Prostate gland (tissue), 2 donors: ENCODE measurements at regions not wholly inside any gene's neighbourhood (a gene's known extent, or its start where the extent isn't known, plus 50 kb on each side); places are given as distances from the start of the nearest gene placed in this dataset.

ENCODE experiments used
- DNase-seq: peaks from one replicate; pipeline ENCODE4 v3.0.0-alpha.2; 2019; ENCODE audit warnings: low spot score
- H3K27ac ChIP-seq, 2 donors: fragments of 200-600 bp; sonication (generic); 2 replicates each; pipeline ENCODE4 v1.5.1; 2017 to 2019
- H3K27me3 ChIP-seq: fragments of 200-600 bp; sonication (generic); replicated peaks from 2 replicates; pipeline ENCODE4 v1.5.1; 2019; ENCODE audit not compliant: insufficient read depth
- H3K36me3 ChIP-seq, 2 donors: fragments of 200-600 bp; sonication (generic); 1 replicate in 1 of 2; 2 replicates in 1 of 2; pipeline versions ENCODE4 v1.5.1 to v1.8.1; 2017 to 2019
- H3K4me1 ChIP-seq: fragments of 200-600 bp; sonication (generic); replicated peaks from 2 replicates; pipeline ENCODE4 v1.5.1; 2019
- H3K4me3 ChIP-seq, 2 donors: fragments of 200-600 bp; sonication (generic); 2 replicates each; pipeline ENCODE4 v1.5.1; 2017 to 2019
- H3K9me3 ChIP-seq: fragments of 200-600 bp; sonication (generic); 2 replicates; pipeline ENCODE4 v1.5.1; 2017
- POLR2A ChIP-seq: fragments of 450-650 bp; IDR thresholded peaks from one replicate; pipeline ENCODE4 v1.6.1; 2016; ENCODE audit warnings: antibody characterized with exemption, mild to moderate bottlenecking
- POLR2AphosphoS5 ChIP-seq: sonication (generic); formaldehyde crosslinking; IDR thresholded peaks from one replicate; pipeline ENCODE4 v1.6.1; 2017; ENCODE audit warnings: antibody characterized with exemption
- WGBS: methylation state at CpG from one replicate; pipeline ENCODE4 v1.1.5; 2018; 5-methylcytosine and 5-hydroxymethylcytosine counted together
- intact Hi-C: fragments of 100-400 bp; cut with DNase I; formaldehyde crosslinking; loops from one replicate; pipeline ENCODE4 v1.14.2; 2022
- TF ChIP-seq, protein P1 (sequence below), 4 experiments: fragments of 200-600 bp in 2 of 4; fragments of 450-650 bp in 2 of 4; sonication (generic) in 2 of 4; IDR thresholded peaks; 1 replicate in 3 of 4; 2 replicates in 1 of 4; pipeline ENCODE4 v1.5.1; 2016 to 2019; ENCODE audit warnings: antibody characterized with exemption in 4 of 4, mild to moderate bottlenecking in 2 of 4, moderate library complexity in 2 of 4

DNA sequence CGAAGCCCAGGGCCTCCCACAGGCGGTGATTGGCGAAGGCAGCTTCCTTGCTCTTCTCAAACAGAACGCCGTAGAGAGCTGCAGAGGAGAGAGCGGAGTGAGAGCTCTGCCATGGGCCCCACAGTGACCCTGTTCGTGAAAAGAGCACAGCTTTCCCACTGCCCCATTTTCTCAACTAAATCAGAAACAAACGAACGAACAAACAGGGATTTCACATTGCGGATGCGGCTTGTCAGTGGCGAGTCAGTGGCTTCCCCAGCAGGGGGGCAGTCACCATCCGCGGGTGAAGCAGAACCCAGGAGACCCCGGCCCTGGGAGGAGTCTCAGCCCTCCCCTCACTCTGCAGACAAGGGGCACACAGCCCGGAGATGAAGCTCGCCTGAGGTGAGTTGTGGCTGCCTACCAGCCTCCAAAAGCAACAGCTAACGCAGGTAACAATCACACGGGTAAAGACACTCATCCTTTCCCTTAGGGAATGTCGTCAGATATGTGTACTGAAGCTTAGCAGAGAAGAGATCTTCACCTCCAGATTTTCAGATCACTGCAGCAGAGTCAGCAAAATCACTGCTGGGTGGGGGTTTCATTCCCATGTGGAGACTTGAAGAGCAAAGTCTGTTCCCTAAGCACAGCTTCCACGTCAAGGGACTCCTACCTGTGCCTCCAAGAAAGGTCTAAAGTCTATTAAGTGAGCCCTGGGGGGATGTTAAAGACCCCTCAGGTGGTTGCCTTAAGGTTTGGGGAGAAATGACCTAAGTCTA is 51.2 kb upstream of the GPR31 start:
- Histone ChIP-seq H3K27me3 (no peaks in the 10 kb centered on the region), H3K4me1 (no peaks in the 10 kb centered on the region), H3K36me3 (no peaks in the 10 kb centered on the region), H3K4me3 (no peak overlapping the region), H3K27ac (no peak overlapping the region), H3K9me3 (no peaks in the 10 kb centered on the region)
- no peak for DNase-seq
- intact Hi-C loops = no loop called here
- TF ChIP-seq POLR2A = no peak
- TF ChIP-seq, protein P1, sequence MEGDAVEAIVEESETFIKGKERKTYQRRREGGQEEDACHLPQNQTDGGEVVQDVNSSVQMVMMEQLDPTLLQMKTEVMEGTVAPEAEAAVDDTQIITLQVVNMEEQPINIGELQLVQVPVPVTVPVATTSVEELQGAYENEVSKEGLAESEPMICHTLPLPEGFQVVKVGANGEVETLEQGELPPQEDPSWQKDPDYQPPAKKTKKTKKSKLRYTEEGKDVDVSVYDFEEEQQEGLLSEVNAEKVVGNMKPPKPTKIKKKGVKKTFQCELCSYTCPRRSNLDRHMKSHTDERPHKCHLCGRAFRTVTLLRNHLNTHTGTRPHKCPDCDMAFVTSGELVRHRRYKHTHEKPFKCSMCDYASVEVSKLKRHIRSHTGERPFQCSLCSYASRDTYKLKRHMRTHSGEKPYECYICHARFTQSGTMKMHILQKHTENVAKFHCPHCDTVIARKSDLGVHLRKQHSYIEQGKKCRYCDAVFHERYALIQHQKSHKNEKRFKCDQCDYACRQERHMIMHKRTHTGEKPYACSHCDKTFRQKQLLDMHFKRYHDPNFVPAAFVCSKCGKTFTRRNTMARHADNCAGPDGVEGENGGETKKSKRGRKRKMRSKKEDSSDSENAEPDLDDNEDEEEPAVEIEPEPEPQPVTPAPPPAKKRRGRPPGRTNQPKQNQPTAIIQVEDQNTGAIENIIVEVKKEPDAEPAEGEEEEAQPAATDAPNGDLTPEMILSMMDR (IDR thresholded peaks at IDR 0.05) = no peak
- no peak for TF ChIP-seq POLR2AphosphoS5
- WGBS = 80% methylated on average over 21 of the region's 21 CpGs

DNA sequence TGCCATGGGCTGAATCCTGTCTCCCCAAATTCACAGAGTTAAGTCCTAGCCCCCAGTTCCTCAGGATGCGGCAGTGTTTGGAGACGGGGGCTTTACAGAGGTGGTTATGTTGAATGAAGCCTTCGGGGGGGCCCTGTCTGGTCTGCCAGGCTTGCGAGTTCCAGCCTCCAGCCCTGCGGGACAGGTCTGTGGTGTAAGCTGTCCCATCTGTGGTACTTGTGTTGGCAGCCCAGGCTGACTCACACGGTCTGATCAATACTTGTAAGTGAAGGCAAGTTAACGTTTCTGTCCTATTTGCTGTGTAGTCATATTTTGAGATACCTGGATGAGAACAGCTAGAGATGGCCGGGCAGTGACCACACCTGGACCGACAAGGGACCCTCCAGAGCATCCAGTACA is 51.8 kb upstream of the GPR31 start:
- TF ChIP-seq POLR2A (no peak), POLR2AphosphoS5 (no peak)
- TF ChIP-seq, protein P1 (IDR thresholded peaks at IDR 0.05) = no peak
- no peak for DNase-seq
- Histone ChIP-seq H3K36me3 (no peaks in the 10 kb centered on the region), H3K4me3 (no peak overlapping the region), H3K4me1 (no peaks in the 10 kb centered on the region), H3K27ac (no peak overlapping the region), H3K9me3 (no peaks in the 10 kb centered on the region), H3K27me3 (no peaks in the 10 kb centered on the region)
- 93% methylated on average over 9 of the region's 9 CpGs for WGBS
- intact Hi-C loops = no loop called here

DNA sequence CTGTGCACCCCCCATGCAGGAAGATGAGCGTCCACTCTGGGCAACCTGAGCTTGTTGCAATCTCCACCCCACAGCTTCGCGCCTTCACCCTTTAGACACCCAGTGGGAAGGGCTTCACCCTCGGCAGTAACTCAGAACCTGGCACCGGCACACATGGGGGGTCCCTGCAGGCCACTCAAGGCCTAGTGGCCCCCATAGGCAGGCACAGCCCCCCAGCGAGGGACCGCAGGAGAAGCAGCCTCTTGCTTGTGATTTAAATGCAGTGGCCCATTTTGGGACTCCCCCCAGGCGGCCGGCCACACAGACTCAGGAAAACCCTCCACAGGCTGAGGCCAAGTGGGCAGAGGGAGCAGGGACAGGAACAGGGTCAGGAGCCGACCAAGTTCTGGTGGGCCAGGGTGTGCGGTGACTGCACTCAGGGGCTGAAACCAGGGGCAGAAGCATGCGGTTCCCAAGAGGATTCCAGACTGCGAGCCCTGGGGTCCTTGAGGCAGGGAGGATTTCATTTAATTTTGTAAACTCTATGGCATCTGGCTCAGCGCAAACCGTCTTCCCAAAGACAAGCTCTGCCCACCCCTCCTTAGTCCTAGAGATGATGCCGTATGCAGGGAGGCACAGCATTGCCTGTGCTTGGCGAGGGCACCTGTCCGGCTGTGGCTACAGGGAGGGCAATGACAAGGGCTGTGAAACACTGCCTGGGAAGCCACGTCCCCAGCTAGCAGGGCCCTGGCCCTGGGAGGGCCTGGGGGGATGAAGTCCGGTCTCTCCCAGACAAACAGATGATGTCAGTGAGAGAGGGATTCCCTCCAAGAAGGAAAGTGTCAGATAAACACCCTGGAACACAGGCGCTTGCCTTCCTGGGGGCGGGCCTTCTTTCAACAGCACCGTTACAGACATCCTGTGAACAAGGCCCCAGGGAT is 52.9 kb upstream of the GPR31 start:
- Histone ChIP-seq H3K27me3 (no peaks in the 10 kb centered on the region), H3K4me1 (no peaks in the 10 kb centered on the region), H3K36me3 (no peaks in the 10 kb centered on the region), H3K4me3 (no peak overlapping the region), H3K27ac (no peak overlapping the region), H3K9me3 (no peaks in the 10 kb centered on the region)
- DNase-seq = peak; percentile 54
- intact Hi-C loops = no loop called here
- TF ChIP-seq POLR2A (no peak), POLR2AphosphoS5 (peak; percentile 66)
- 62% methylated on average over 22 of the region's 23 CpGs for WGBS

DNA sequence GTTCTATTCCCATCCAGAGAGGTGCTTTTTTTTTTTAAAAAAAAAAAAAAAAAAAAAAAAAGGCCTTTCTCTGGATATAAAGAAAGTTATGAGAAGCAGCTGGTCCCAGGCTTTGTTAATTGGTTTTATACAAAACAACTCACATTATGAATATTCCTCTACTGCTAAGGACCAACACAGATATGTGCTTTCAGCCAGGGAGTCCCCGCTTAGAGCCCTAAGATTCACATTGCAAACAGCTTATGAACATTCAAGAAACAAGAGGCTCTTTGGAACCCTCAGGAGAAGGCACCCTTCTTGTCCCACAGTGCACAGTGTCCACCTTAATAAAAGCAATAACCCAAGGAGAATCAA is 53.5 kb upstream of the GPR31 start:
- no peak for TF ChIP-seq POLR2A
- TF ChIP-seq, protein P1 (IDR thresholded peaks at IDR 0.05) = no peak
- TF ChIP-seq POLR2AphosphoS5 = no peak
- 91% methylated on average over 1 of the region's 1 CpG for WGBS
- no peaks in the 10 kb centered on the region for H3K36me3 ChIP-seq
- H3K4me1 ChIP-seq = no peaks in the 10 kb centered on the region
- no peak overlapping the region for H3K4me3 ChIP-seq
- no peak for DNase-seq
- no peaks in the 10 kb centered on the region for H3K27me3 ChIP-seq
- no peaks in the 10 kb centered on the region for H3K9me3 ChIP-seq
- intact Hi-C loops = no loop called here
- no peak overlapping the region for H3K27ac ChIP-seq

DNA sequence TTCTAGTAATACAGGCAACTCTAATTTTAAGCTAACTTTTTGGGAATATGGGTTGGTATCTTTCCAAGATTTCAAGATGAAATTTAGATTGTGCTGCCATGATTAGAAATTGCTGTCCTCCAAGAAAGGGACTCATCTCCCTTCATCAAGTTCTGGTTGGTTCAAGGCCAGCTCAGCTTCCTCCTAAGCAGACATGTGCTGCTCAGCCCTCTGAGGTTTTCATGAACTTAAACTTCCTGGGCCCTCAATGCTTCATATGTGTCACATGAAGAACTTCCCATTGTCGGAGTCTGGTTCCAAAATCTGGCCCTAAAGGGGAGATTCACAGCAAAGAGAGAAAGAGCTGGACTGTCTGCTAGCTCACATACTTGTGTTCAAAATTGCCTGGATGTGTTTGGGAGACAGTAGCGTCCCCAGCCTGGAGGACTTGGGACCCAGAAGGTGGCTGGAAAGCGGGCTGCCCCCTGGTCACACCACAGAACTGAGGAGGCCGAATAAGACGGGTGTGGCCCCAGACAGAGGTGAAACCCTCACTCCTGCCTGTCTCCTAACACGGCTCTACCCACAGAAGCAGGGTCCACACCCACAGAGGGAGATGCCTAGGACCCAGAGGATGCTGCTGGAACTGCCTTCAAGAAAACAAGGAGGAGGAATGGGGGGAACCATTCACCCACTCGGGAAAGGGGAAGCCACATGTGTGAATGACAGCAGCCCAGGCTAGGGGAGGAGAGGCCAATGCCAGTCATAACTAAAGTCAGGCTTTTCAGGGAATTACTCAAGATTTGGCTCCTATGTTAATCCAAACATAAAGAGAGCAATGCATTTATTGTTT is 54.3 kb upstream of the GPR31 start:
- Histone ChIP-seq H3K4me1 (no peaks in the 10 kb centered on the region), H3K27me3 (no peaks in the 10 kb centered on the region), H3K27ac (no peak overlapping the region), H3K9me3 (no peaks in the 10 kb centered on the region), H3K4me3 (no peak overlapping the region), H3K36me3 (no peaks in the 10 kb centered on the region)
- DNase-seq = no peak
- TF ChIP-seq POLR2A = no peak
- TF ChIP-seq, protein P1 (IDR thresholded peaks at IDR 0.05) = no peak
- TF ChIP-seq POLR2AphosphoS5 = no peak
- intact Hi-C loops = no loop called here
- WGBS = 63% methylated on average over 7 of the region's 7 CpGs
